ENCODE measurements at regions not wholly inside any gene's neighbourhood (a gene's known extent, or its start where the extent isn't known, plus 50 kb on each side); places are given as distances from the start of the nearest gene placed in this dataset.

GRCh38 chr17:77839698-77840512 is 118.6 kb upstream of the TNRC6C start:
- DNase-seq (ENCODE audit: low spot score): no peak

- no peak for DNase-seq (ENCODE audit: low spot score)
These were observed 117.9 kb upstream of the TNRC6C start for GRCh38 chr17:77840513-77841165.

GRCh38 chr17:77841742-77842527 is 116.6 kb upstream of the TNRC6C start:
- DNase-seq (ENCODE audit: low spot score): peak; percentile 17

GRCh38 chr17:77842528-77843147 is 115.9 kb upstream of the TNRC6C start:
- DNase-seq (ENCODE audit: low spot score): peak; percentile 69

- DNase-seq (ENCODE audit: low spot score): peak; percentile 72
These were observed 115.1 kb upstream of the TNRC6C start for GRCh38 chr17:77843255-77843895.

GRCh38 chr17:77843896-77844295 is 114.6 kb upstream of the TNRC6C start:
- DNase-seq (ENCODE audit: low spot score): no peak

- DNase-seq (ENCODE audit: low spot score): no peak
These were observed 113.8 kb upstream of the TNRC6C start for GRCh38 chr17:77844681-77845080.

- DNase-seq (ENCODE audit: low spot score): no peak
These were observed 112.8 kb upstream of the TNRC6C start for GRCh38 chr17:77845541-77846225.

- no peak for DNase-seq (ENCODE audit: low spot score)
These were observed 111.9 kb upstream of the TNRC6C start for GRCh38 chr17:77846531-77847085.

- DNase-seq (ENCODE audit: low spot score): no peak
These were observed 111.0 kb upstream of the TNRC6C start for GRCh38 chr17:77847221-77848085.

- no peak for DNase-seq (ENCODE audit: low spot score)
These were observed 110.2 kb upstream of the TNRC6C start for GRCh38 chr17:77848257-77848656.

GRCh38 chr17:77849239-77849638 is 109.3 kb upstream of the TNRC6C start:
- DNase-seq (ENCODE audit: low spot score): no peak

- DNase-seq (ENCODE audit: low spot score): no peak
These were observed 106.6 kb upstream of the TNRC6C start for GRCh38 chr17:77851921-77852320.

- no peak for DNase-seq (ENCODE audit: low spot score)
These were observed 105.8 kb upstream of the TNRC6C start for GRCh38 chr17:77852731-77853130.

GRCh38 chr17:77853191-77853977 is 105.1 kb upstream of the TNRC6C start:
- DNase-seq (ENCODE audit: low spot score): no peak

GRCh38 chr17:77854083-77854758 is 104.3 kb upstream of the TNRC6C start:
- DNase-seq (ENCODE audit: low spot score): no peak

- no peak for DNase-seq (ENCODE audit: low spot score)
These were observed 103.5 kb upstream of the TNRC6C start for GRCh38 chr17:77854759-77855745.

All from kidney tubule cell (primary cell).